ENCODE measurements at regions not wholly inside any gene's neighbourhood (a gene's known extent, or its start where the extent isn't known, plus 50 kb on each side); places are given as distances from the start of the nearest gene placed in this dataset.
"Not testable (repeated sequence)": the region's sequence is repeated elsewhere in the genome, so short reads cannot be mapped to it uniquely, and the experiment has no call there.

DNA sequence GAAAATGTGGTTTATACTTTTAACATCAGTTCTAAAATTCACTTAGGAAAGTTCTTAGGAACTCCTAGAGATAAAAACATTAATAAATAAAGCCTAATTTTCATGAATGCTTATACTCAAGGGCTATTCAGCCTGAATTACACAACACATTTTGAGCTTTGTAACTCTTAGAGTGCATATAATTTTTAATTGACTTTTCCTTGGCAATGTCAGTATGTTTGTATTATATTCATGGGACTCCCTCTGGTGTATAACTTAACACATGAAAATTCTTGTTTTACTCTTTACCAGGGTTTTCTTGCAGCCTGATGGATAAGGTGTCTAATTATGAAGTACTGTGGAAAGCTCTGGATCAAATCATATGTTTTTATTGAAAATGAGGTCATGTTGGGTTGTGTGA is 150.6 kb upstream of the HMGA2 start:
- TF ChIP-seq, protein P1, sequence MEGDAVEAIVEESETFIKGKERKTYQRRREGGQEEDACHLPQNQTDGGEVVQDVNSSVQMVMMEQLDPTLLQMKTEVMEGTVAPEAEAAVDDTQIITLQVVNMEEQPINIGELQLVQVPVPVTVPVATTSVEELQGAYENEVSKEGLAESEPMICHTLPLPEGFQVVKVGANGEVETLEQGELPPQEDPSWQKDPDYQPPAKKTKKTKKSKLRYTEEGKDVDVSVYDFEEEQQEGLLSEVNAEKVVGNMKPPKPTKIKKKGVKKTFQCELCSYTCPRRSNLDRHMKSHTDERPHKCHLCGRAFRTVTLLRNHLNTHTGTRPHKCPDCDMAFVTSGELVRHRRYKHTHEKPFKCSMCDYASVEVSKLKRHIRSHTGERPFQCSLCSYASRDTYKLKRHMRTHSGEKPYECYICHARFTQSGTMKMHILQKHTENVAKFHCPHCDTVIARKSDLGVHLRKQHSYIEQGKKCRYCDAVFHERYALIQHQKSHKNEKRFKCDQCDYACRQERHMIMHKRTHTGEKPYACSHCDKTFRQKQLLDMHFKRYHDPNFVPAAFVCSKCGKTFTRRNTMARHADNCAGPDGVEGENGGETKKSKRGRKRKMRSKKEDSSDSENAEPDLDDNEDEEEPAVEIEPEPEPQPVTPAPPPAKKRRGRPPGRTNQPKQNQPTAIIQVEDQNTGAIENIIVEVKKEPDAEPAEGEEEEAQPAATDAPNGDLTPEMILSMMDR (IDR thresholded peaks at IDR 0.05; ENCODE audit: low read length, missing control alignments), result peak; percentile 28
- H3K4me3 ChIP-seq (replicated peaks; ENCODE audit: low read depth, low read length), result no peak overlapping the region
- peak; percentile 59 for DNase-seq (ENCODE audit: low read depth)

DNA sequence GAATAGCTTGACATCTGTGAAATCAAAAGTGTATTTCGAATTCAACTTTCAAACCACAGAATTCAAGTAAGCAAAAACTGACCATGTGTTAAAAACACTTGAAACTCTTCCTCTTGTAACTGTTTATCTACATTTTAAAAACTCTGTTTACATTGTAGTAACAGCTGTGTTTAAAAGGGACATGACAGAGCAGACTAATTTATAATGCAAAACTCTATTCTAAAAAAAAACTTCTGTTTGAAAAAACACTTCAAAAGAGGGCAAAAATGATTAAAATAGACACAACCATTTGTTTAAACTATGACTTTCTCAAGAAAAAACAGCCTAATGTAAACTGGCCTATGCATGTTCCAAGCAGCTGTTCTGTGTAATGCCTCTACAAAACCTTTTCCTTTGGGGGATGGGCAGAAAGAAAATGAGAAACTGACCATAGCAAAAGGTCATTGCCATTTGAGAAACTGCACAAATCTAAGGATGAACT is 149.1 kb upstream of the HMGA2 start:
- H3K4me3 ChIP-seq (replicated peaks; ENCODE audit: low read depth, low read length), result no peak overlapping the region
- TF ChIP-seq, protein P1 (IDR thresholded peaks at IDR 0.05; ENCODE audit: low read length, missing control alignments), result no peak
- no peak for DNase-seq (ENCODE audit: low read depth)

DNA sequence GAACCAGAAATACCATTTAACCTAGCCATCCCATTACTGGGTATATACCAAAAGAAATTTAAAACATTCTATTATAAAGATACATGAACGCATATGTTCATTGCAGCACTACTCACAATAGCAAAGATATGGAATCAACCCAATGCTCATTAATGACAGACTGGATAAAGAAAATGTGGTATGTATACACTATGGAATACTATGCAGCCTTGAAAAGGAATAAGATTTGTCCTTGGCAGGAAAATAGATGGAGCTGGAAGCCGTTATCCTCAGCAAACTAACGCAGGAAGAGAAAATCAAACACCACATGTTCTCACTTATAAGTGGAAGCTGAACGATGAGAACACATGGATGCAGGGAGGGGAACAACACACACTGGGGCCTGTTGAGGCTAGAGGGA is 146.1 kb upstream of the HMGA2 start:
- not testable (repeated sequence) for H3K4me3 ChIP-seq (replicated peaks; ENCODE audit: low read depth, low read length); DNase-seq (ENCODE audit: low read depth)

DNA sequence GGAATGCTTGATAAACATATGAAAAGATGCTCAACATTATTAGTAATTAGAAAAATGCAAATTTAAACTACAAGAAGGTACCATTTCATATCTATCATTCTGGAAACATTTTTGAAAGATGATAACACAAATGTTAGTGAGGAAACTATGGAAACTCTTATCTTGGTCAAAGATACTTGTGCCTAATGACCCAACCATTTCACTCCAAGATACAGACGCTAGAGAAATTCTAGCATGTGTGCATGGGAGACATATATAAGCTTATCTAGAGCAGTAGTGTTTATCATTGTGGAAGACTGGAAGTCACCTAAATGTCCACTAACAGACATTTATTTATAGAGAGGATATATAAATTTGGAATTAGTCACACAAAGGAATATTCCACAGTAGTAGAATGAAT is 143.1 kb upstream of the HMGA2 start:
- H3K4me3 ChIP-seq (replicated peaks; ENCODE audit: low read depth, low read length), result no peak overlapping the region
- no peak for DNase-seq (ENCODE audit: low read depth)
- TF ChIP-seq, protein P1 (IDR thresholded peaks at IDR 0.05; ENCODE audit: low read length, missing control alignments), result no peak

DNA sequence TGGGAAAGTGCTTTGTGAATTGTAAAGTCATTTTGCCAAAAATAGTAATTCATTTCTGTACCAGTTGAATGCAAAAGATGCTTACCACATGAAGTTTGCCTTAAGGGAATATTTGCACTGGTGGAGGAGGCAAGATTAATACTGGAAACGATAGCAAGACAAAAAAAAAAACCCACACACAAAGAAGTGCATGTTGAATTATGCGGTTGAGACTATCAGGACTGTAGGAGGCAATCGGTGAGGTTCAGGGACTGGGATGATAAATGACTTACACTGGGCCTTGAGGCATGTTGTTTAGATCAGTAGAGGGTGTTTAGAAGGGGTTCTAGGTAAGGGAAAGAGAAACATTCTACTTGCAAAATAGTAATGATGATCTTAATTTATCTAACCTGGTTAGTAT is 142.2 kb upstream of the HMGA2 start:
- TF ChIP-seq, protein P1 (IDR thresholded peaks at IDR 0.05; ENCODE audit: low read length, missing control alignments), result no peak
- no peak overlapping the region for H3K4me3 ChIP-seq (replicated peaks; ENCODE audit: low read depth, low read length)
- DNase-seq (ENCODE audit: low read depth), result no peak

DNA sequence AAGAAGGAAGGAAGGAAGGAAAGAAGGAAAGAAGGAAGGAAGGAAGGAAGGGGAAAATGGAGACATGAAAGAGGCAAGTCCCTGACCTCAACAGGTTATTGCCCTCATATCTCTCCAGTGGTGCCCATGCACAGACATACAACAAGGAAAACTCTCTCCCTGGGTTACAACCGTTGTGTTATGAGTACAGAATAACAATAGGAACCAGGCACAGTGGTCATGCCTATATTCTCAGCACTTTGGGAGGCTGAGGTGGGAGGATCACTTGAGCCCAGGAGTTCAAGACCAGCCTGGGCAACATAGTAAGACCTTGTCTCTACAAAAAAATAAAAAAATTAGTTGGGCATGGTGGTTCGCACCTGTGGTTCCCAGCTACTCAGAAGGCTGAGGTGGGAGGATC is 139.4 kb upstream of the HMGA2 start:
- DNase-seq (ENCODE audit: low read depth), result no peak
- TF ChIP-seq, protein P1 (IDR thresholded peaks at IDR 0.05; ENCODE audit: low read length, missing control alignments), result no peak
- no peak overlapping the region for H3K4me3 ChIP-seq (replicated peaks; ENCODE audit: low read depth, low read length)

DNA sequence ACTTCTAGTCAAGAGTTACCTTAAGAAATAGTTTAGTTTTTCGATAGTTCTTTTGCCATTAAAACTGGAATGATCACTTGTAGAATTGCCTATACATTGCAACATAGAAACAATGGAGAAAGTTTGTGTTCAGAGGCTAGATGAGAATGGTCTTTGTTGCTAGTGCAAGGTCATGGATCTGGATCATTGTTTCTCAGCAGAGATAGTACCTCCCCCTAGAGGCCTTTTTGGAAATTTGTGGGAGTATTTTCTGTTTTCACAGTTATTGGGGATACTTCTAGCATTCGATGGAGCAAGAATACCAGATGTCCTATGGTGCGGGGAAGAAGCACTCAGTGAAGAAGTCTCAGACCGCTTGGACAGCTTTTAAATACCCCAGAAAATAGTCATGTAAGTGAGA is 138.8 kb upstream of the HMGA2 start:
- peak; percentile 67 for DNase-seq (ENCODE audit: low read depth)
- H3K4me3 ChIP-seq (replicated peaks; ENCODE audit: low read depth, low read length), result no peak overlapping the region
- TF ChIP-seq, protein P1 (IDR thresholded peaks at IDR 0.05; ENCODE audit: low read length, missing control alignments), result peak; percentile 74

Data from fibroblast of pulmonary artery (primary cell).